Esophagus squamous epithelium (tissue), 4 donors: ENCODE measurements at regions not wholly inside any gene's neighbourhood (a gene's known extent, or its start where the extent isn't known, plus 50 kb on each side); places are given as distances from the start of the nearest gene placed in this dataset.

Experiments used
- CTCF ChIP-seq, 6 experiments: fragments of 450-650 bp in 4 of 6; fragments of 200-600 bp in 2 of 6; sonication (generic) in 2 of 6; IDR thresholded peaks; one replicate each; pipeline ENCODE4 v1.5.1; 2016 to 2019; ENCODE audit warnings: antibody characterized with exemption in 6 of 6, mild to moderate bottlenecking in 4 of 6, moderate library complexity in 4 of 6
- POLR2A ChIP-seq, 4 donors: fragments of 450-650 bp; IDR thresholded peaks; one replicate each; pipeline ENCODE4 v1.6.1; 2017; ENCODE audit warnings: antibody characterized with exemption in 4 of 4, mild to moderate bottlenecking in 4 of 4, moderate library complexity in 3 of 4

GRCh38 chr1:29448456-29449235 is 212.3 kb downstream of the PTPRU start:
- TF ChIP-seq CTCF (IDR thresholded peaks at IDR 0.05) = no peak
- no peak for TF ChIP-seq POLR2A (IDR thresholded peaks at IDR 0.05)
